Left kidney (tissue), 1 donor: ENCODE measurements at regions not wholly inside any gene's neighbourhood (a gene's known extent, or its start where the extent isn't known, plus 50 kb on each side); places are given as distances from the start of the nearest gene placed in this dataset.
"Not testable (repeated sequence)": the region's sequence is repeated elsewhere in the genome, so short reads cannot be mapped to it uniquely, and the experiment has no call there.

Experiments used
- DNase-seq: peaks from one replicate; pipeline ENCODE4 v3.0.0-alpha.2; 2013

DNA sequence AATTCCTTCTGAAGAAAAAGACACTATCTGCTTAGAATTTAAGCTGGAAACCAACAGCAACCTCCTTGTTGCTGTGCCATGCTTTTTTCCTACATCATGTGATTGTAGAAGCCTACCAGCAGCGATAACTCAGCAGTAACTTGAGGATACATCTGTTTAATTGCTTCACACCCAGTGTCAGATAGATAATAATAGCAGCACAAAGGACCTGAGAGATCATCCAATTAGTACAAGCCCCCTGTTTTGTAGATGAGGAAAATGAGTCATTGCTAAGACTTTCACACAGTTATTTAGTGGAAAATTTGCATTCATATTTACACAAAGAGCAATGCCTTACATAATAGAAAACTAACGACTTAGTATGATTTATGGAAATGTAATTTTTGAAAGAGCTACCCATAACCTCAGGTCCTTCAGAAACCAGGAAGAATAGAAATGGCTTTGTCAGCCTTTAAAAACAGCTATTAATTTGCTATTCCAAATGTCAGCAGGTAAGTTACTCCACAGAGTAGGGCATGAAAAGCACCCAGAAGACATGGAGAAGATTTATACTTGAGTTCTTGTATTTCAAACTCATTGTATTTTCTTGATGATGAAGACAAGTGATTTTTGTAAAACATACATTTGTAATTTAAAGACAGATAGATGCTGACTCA lies 93.7 kb upstream of the SGCG start:
- no peak for DNase-seq

DNA sequence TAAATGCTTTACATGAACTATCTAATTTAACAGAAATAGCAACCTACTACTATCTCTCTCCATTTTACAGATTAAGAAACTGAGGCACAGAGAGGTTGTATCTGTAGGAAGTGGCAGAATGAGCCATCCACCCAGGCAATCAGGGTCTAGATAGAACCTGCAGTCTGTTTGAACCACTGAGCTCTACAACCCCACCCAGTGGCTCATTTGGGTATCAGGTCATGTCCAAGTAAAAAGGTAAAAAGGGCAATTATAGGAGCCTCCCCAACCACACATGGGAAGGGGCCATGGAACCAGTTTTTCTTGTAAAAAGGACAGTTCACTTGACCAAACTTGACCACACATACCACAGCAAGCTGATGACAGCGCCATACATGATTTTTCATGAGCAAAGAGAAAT lies 92.9 kb upstream of the SGCG start:
- DNase-seq: no peak

DNA sequence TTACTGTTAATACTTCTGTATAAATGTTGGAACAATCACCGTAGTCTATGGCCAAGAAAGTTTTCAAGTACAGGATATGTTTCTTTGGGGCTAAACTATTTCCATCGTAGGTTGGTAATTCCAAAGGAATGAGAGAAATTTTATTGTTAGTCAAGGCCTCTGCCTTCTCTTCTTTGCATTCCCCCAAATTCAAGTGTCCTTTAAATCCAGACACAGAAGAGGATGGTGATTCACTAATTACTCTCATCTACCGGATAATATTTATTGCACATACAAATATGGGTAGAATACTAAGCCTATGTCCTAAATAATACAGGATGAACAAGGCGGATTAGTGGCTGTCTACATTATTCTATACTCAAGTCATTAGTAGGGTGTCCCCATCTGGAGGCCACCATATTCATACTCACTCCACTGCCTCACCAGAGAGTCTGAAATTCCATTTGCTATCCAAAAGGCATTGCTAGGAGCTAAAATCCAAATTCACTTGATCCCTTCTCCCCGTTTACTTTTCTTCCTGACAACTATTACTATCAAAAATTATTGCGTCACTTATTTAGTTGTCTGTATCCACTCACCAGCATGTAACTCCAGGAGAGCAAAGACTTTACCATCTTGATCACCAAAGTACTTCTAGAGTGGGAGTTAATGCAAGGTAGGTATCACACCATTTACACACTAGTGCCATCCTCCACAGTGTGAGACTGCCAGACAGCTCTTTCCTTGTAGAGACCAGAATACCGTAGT lies 82.4 kb upstream of the SGCG start:
- no peak for DNase-seq

DNA sequence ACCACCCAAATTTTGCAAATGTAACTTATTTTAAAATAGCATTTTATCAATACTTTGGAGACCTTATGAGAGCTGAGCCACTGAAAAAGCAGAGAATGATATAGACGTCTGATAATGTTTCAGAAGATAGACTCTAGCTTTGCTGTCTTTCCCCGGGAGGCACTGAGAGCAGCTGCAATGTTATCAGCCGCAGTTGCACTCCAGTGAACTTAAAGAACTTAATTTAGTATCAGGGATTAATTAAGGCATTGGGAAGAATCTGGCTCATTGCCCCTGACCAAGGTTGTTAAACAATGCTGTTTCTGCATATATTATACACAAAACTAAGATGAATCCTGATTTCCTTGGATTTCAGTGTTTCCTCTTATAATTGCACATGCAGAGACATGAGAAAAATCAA lies 75.7 kb upstream of the SGCG start:
- no peak for DNase-seq

DNA sequence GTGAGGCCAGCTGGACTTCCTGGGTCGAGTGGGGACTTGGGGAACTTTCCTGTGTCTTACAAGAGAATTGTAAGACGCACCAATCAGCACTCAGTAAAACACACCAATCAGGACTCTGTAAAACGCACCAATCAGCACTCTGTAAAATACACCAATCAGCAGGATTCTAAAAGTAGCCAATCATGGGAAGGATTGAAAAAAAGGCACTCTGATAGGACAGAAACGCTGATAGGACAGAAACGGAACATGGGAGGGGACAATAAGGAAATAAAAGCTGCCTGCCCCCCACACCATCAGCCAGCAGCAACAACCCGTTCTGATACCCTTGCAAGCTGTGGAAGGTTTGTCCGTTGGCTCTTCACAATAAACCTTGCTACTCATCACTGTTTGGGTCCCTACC lies 73.1 kb upstream of the SGCG start:
- DNase-seq: no peak

DNA sequence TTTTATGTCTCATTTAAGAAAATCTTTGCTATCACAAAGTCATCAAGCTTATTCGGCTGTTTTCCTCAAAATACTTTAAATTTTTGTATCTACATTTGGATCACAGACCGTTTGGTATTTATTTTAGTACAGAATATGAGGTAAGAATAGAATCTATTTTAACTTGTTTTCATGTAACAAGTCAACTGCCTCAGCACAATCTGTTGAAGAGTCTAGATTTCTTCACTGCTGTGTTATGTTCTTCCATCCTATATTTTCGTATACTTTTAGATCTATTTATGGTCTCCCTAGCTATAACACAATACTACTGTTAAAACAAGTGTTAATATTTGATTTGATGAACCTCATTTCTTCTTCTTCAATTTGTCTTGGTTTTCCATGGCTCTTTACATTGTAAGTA lies 61.6 kb upstream of the SGCG start:
- DNase-seq: no peak

DNA sequence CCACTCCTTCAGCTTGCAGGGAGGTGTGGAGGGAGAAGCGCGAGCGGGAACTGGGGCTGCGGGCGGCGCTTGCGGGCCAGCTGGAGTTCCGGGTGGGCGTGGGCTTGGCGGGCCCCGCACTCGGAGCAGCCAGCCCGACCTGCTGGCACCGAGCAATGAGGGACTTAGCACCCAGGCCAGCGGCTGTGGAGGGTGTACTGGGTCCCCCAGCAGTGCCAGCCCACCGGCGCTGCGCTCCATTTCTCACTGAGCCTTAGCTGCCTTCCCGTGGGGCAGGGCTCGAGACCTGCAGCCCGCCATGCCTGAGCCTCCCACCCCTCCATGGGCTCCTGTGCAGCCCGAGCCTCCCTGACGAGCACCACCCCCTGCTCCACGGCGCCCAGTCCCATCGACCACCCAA lies 53.2 kb upstream of the SGCG start:
- not testable (repeated sequence) for DNase-seq

DNA sequence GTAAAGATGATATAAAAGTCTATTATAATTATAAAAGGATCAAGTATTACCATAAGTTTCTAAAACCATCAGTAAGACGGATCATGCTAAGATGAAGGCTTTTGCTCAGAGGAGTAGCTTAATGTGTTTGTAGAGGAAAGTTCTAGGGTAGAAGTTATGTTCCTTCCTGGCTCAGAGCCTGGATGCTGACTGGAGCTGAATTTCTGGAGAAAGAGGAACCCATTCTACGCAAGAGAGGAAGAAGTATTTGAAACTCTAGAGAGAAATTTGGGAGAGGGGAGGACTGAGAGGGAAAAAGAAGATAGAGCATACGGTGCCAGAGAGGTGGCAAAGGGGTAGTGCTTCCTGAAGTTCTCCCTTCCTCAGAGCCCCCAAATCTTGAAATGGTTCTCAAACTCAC lies 51.4 kb upstream of the SGCG start:
- DNase-seq: no peak
